ENCODE measurements at regions not wholly inside any gene's neighbourhood (a gene's known extent, or its start where the extent isn't known, plus 50 kb on each side); places are given as distances from the start of the nearest gene placed in this dataset.

DNA sequence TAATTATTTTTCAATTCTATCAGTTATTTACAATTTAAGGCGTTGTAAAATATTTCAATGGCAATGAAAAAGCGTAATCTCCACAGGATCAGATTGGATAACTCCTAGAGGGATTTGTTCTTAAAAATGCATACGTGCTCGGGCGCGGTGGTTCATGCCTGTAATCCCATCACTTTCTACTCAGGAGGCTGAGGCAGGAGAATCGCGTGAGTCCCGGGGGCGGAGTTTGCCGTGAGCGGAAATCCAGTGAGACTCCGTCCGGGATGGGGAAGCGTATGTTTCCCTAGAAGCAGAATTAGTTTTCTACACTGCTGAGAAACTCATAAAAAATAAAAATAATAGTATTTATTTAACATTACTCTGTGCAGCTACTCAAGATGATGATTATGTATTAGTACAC lies 917.8 kb upstream of the PCDH20 start:
- Histone ChIP-seq H3K9me3 (ENCODE audit: insufficient read depth, low read depth, low read length) (no peaks in the 10 kb centered on the region), H3K79me2 (ENCODE audit: insufficient read depth, low read length) (no peaks in the 10 kb centered on the region), H4K20me1 (ENCODE audit: insufficient read depth, low read length) (no peaks in the 10 kb centered on the region), H3K36me3 (ENCODE audit: insufficient read depth, low read length) (no peaks in the 10 kb centered on the region), H2AFZ (ENCODE audit: low read depth, low read length) (no peak overlapping the region), H3K27me3 (ENCODE audit: insufficient read depth, low read length) (no peaks in the 10 kb centered on the region), H3K4me1 (ENCODE audit: insufficient read depth, low read length) (no peaks in the 10 kb centered on the region), H3K9ac (ENCODE audit: low read length) (no peak overlapping the region), H3K27ac (ENCODE audit: low read depth, low read length) (no peak overlapping the region), H3K4me3 (ENCODE audit: insufficient read depth, low read depth, low read length) (no peak overlapping the region), H3K4me2 (ENCODE audit: low read length) (no peak overlapping the region)
- no peaks in the 10 kb centered on the region for H3K9me3 Mint-ChIP-seq (ENCODE audit: unreplicated experiment)
- no peak overlapping the region for H3K27ac Mint-ChIP-seq (ENCODE audit: unreplicated experiment)
- DNase-seq (ENCODE audit: low read depth) (no peak), FAIRE-seq (no peak)
- no peaks in the 10 kb centered on the region for H3K27me3 Mint-ChIP-seq (ENCODE audit: low read depth, unreplicated experiment)
- H3K36me3 Mint-ChIP-seq (ENCODE audit: low read depth, unreplicated experiment), result no peaks in the 10 kb centered on the region
- H3K4me3 Mint-ChIP-seq (ENCODE audit: unreplicated experiment), result no peak overlapping the region
- H3K4me1 Mint-ChIP-seq (ENCODE audit: low read depth, unreplicated experiment), result no peaks in the 10 kb centered on the region
- TF ChIP-seq CTCF (IDR thresholded peaks at IDR 0.05; ENCODE audit: insufficient read depth, low read depth, low read length), result no peak
- no peak for TF ChIP-seq EZH2 (IDR thresholded peaks at IDR 0.05; ENCODE audit: insufficient read depth, low read length)

- H3K36me3 Mint-ChIP-seq (ENCODE audit: low read depth, unreplicated experiment), result no peaks in the 10 kb centered on the region
- FAIRE-seq, result no peak
- H4K20me1 ChIP-seq (ENCODE audit: insufficient read depth, low read length), result no peaks in the 10 kb centered on the region
Observed at GRCh38 chr13:62331384-62331783, 915.7 kb upstream of the PCDH20 start.

More at GRCh38 chr13:62331384-62331783, 915.7 kb upstream of the PCDH20 start:
- Histone ChIP-seq H3K27ac (ENCODE audit: low read depth, low read length) (no peak overlapping the region), H3K4me1 (ENCODE audit: insufficient read depth, low read length) (no peaks in the 10 kb centered on the region), H3K9ac (ENCODE audit: low read length) (no peak overlapping the region), H3K79me2 (ENCODE audit: insufficient read depth, low read length) (no peaks in the 10 kb centered on the region), H3K9me3 (ENCODE audit: insufficient read depth, low read depth, low read length) (no peaks in the 10 kb centered on the region), H3K27me3 (ENCODE audit: insufficient read depth, low read length) (no peaks in the 10 kb centered on the region), H2AFZ (ENCODE audit: low read depth, low read length) (no peak overlapping the region), H3K4me2 (ENCODE audit: low read length) (no peak overlapping the region), H3K4me3 (ENCODE audit: insufficient read depth, low read depth, low read length) (no peak overlapping the region), H3K36me3 (ENCODE audit: insufficient read depth, low read length) (no peaks in the 10 kb centered on the region)
- Mint-ChIP-seq H3K4me1 (ENCODE audit: low read depth, unreplicated experiment) (no peaks in the 10 kb centered on the region), H3K4me3 (ENCODE audit: unreplicated experiment) (no peak overlapping the region), H3K27ac (ENCODE audit: unreplicated experiment) (no peak overlapping the region), H3K27me3 (ENCODE audit: low read depth, unreplicated experiment) (no peaks in the 10 kb centered on the region), H3K9me3 (ENCODE audit: unreplicated experiment) (no peaks in the 10 kb centered on the region)
- no peak for DNase-seq (ENCODE audit: low read depth)
- TF ChIP-seq CTCF (IDR thresholded peaks at IDR 0.05; ENCODE audit: insufficient read depth, low read depth, low read length) (no peak), EZH2 (IDR thresholded peaks at IDR 0.05; ENCODE audit: insufficient read depth, low read length) (no peak)

Measured in astrocyte (in vitro differentiated cells and primary cell).